HG03097 (cell line): ENCODE measurements at regions not wholly inside any gene's neighbourhood (a gene's known extent, or its start where the extent isn't known, plus 50 kb on each side); places are given as distances from the start of the nearest gene placed in this dataset.

Source experiments
- ATAC-seq: cut with Tn5 transposase; IDR thresholded peaks from one replicate; pipeline ENCODE4 v1.9.1; 2021; ENCODE audit not compliant: unreplicated experiment, low FRiP score

GRCh38 chr2:107592280-107592624 is 234.4 kb upstream of the RGPD4 start:
- ATAC-seq: no peak

GRCh38 chr2:107595285-107595684 is 231.4 kb upstream of the RGPD4 start:
- no peak for ATAC-seq

- no peak for ATAC-seq
Observed at GRCh38 chr2:107595749-107596148, 230.9 kb upstream of the RGPD4 start.

GRCh38 chr2:107597507-107597906 is 229.2 kb upstream of the RGPD4 start:
- no peak for ATAC-seq

- no peak for ATAC-seq
Observed at GRCh38 chr2:107602801-107603200, 223.9 kb upstream of the RGPD4 start.

- ATAC-seq: no peak
Observed at GRCh38 chr2:107607054-107607453, 219.6 kb upstream of the RGPD4 start.

- no peak for ATAC-seq
Observed at GRCh38 chr2:107607473-107607872, 219.2 kb upstream of the RGPD4 start.

GRCh38 chr2:107615039-107615438 is 211.7 kb upstream of the RGPD4 start:
- ATAC-seq: no peak

- no peak for ATAC-seq
Observed at GRCh38 chr2:107618769-107619168, 207.9 kb upstream of the RGPD4 start.

- no peak for ATAC-seq
Observed at GRCh38 chr2:107621186-107622165, 205.2 kb upstream of the RGPD4 start.

- no peak for ATAC-seq
Observed at GRCh38 chr2:107622741-107623310, 203.9 kb upstream of the RGPD4 start.

GRCh38 chr2:107625982-107626381 is 200.7 kb upstream of the RGPD4 start:
- ATAC-seq: no peak

GRCh38 chr2:107627164-107627563 is 199.5 kb upstream of the RGPD4 start:
- no peak for ATAC-seq

- ATAC-seq: no peak
Observed at GRCh38 chr2:107627926-107628325, 198.8 kb upstream of the RGPD4 start.

- ATAC-seq: no peak
Observed at GRCh38 chr2:107633580-107634147, 193.0 kb upstream of the RGPD4 start.

- no peak for ATAC-seq
Observed at GRCh38 chr2:107634172-107634571, 192.5 kb upstream of the RGPD4 start.

GRCh38 chr2:107635883-107636282 is 190.8 kb upstream of the RGPD4 start:
- ATAC-seq: no peak

GRCh38 chr2:107645586-107645985 is 181.1 kb upstream of the RGPD4 start:
- no peak for ATAC-seq

- no peak for ATAC-seq
Observed at GRCh38 chr2:107648781-107649404, 177.8 kb upstream of the RGPD4 start.

- no peak for ATAC-seq
Observed at GRCh38 chr2:107657049-107657448, 169.6 kb upstream of the RGPD4 start.

- no peak for ATAC-seq
Observed at GRCh38 chr2:107663632-107664031, 163.1 kb upstream of the RGPD4 start.
